SK-N-MC (cell line): ENCODE measurements at regions not wholly inside any gene's neighbourhood (a gene's known extent, or its start where the extent isn't known, plus 50 kb on each side); places are given as distances from the start of the nearest gene placed in this dataset.

Source experiments
- EZH2 ChIP-seq: fragments of 200-600 bp; sonication (generic); IDR thresholded peaks from one replicate; pipeline ENCODE4 v1.6.1; 2017; ENCODE audit warnings: antibody characterized with exemption
- FOXP2 ChIP-seq: optimal IDR thresholded peaks from 2 replicates; pipeline ENCODE3; 2011; ENCODE audit warnings: mild to moderate bottlenecking, moderate library complexity; ENCODE audit not compliant: insufficient read depth; ENCODE audit errors: extremely low read length, control extremely low read depth
- POLR2AphosphoS5 ChIP-seq: IDR thresholded peaks from 2 replicates; pipeline ENCODE4 v1.6.1; 2012; ENCODE audit warnings: mild to moderate bottlenecking, low read depth, low read length, borderline replicate concordance

DNA sequence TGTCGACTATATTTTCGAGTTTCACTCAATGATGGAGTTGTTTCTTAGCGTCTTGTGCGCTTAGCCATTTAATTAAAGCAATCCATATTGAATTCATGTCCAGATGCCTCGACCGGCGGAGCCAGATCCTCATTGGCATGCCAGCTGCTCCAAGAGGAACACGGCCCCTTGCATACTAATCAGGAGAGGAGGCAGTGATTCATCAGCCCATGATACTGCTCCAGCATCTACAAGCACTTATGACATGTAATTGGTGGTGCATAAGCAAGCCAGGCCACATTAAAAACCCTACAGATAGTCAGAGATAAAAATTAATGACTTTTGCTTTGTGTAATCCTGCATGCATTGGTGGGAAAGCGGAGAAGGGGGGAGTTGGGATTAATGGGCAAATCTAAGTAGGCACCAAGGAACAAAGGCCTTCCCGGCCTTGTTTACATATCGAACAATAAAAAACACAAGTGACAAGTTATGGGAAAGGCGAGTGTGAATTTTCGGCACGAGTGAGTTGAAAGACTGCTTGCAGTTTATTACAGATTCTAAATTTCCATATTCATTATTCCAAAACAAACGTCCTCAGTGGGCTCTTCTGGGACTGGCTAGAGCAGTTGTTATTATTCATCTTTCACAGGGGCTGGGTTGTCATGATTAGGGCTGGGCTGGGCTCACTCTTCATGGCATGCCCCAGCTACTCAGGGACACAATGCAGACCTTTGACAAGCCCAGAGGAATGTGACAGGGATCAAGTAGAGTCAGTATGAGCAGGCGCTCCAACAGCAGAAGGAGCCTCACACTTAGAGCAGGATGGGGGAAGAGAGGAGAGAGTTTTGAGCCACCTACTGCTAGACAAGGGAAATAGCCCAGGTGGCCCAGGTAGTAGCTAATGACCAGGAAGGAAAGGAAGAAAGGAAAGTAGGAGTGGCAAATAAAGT is 281.7 kb upstream of the ZFHX3 start:
- TF ChIP-seq EZH2, result no peak
- no peak for TF ChIP-seq FOXP2
- TF ChIP-seq POLR2AphosphoS5, result no peak
